HG03025 (cell line): ENCODE measurements at regions not wholly inside any gene's neighbourhood (a gene's known extent, or its start where the extent isn't known, plus 50 kb on each side); places are given as distances from the start of the nearest gene placed in this dataset.

Experiments used
- ATAC-seq: cut with Tn5 transposase; IDR thresholded peaks from one replicate; pipeline ENCODE4 v1.9.1; 2021; ENCODE audit warnings: mild to moderate bottlenecking, moderate library complexity; ENCODE audit not compliant: unreplicated experiment, low FRiP score

GRCh38 chr2:23120161-23120560 is 264.8 kb upstream of the KLHL29 start:
- no peak for ATAC-seq

GRCh38 chr2:23121968-23122648 is 262.9 kb upstream of the KLHL29 start:
- ATAC-seq = no peak

GRCh38 chr2:23122681-23123215 is 262.2 kb upstream of the KLHL29 start:
- ATAC-seq = no peak

GRCh38 chr2:23123686-23124085 is 261.3 kb upstream of the KLHL29 start:
- no peak for ATAC-seq

- ATAC-seq = no peak
These were observed 260.7 kb upstream of the KLHL29 start for GRCh38 chr2:23124214-23124750.

- no peak for ATAC-seq
These were observed 257.5 kb upstream of the KLHL29 start for GRCh38 chr2:23127465-23127864.

- no peak for ATAC-seq
These were observed 256.2 kb upstream of the KLHL29 start for GRCh38 chr2:23128684-23129292.

GRCh38 chr2:23131066-23131575 is 253.9 kb upstream of the KLHL29 start:
- no peak for ATAC-seq

GRCh38 chr2:23132000-23132399 is 253.0 kb upstream of the KLHL29 start:
- no peak for ATAC-seq

GRCh38 chr2:23132823-23133595 is 252.0 kb upstream of the KLHL29 start:
- ATAC-seq = no peak

GRCh38 chr2:23134726-23135125 is 250.3 kb upstream of the KLHL29 start:
- ATAC-seq = no peak

GRCh38 chr2:23135481-23136100 is 249.4 kb upstream of the KLHL29 start:
- no peak for ATAC-seq

GRCh38 chr2:23137166-23137565 is 247.8 kb upstream of the KLHL29 start:
- ATAC-seq = no peak

GRCh38 chr2:23138701-23139100 is 246.3 kb upstream of the KLHL29 start:
- no peak for ATAC-seq

- ATAC-seq = no peak
These were observed 239.5 kb upstream of the KLHL29 start for GRCh38 chr2:23145460-23145859.

GRCh38 chr2:23146011-23146410 is 239.0 kb upstream of the KLHL29 start:
- no peak for ATAC-seq

GRCh38 chr2:23148342-23148741 is 236.6 kb upstream of the KLHL29 start:
- no peak for ATAC-seq

- no peak for ATAC-seq
These were observed 235.2 kb upstream of the KLHL29 start for GRCh38 chr2:23149777-23150176.

- no peak for ATAC-seq
These were observed 231.5 kb upstream of the KLHL29 start for GRCh38 chr2:23153484-23153883.

- ATAC-seq = no peak
These were observed 230.0 kb upstream of the KLHL29 start for GRCh38 chr2:23155022-23155421.
